ENCODE measurements at regions not wholly inside any gene's neighbourhood (a gene's known extent, or its start where the extent isn't known, plus 50 kb on each side); places are given as distances from the start of the nearest gene placed in this dataset.
"Not testable (repeated sequence)": the region's sequence is repeated elsewhere in the genome, so short reads cannot be mapped to it uniquely, and the experiment has no call there.

- TF ChIP-seq CTCF, POLR2A (IDR thresholded peaks at IDR 0.05): not testable (repeated sequence)
Observed at GRCh38 chr1:121068738-121069499, 115.2 kb downstream of the FAM72B start.
